ENCODE measurements at regions not wholly inside any gene's neighbourhood (a gene's known extent, or its start where the extent isn't known, plus 50 kb on each side); places are given as distances from the start of the nearest gene placed in this dataset.
A peak's percentile ranks its signal among the peaks of the same experiment; 100 is the strongest.

GRCh38 chr7:124330731-124331407 is 298.0 kb upstream of the TMEM229A start:
- no peaks in the 10 kb centered on the region for H3K27me3 Mint-ChIP-seq
- peaks cover 7% of the 10 kb centered on the region for H3K9me3 Mint-ChIP-seq
- no peak overlapping the region for H3K27ac Mint-ChIP-seq
- H3K36me3 Mint-ChIP-seq (ENCODE audit: low read depth) = no peaks in the 10 kb centered on the region
- no peaks in the 10 kb centered on the region for H3K4me1 Mint-ChIP-seq
- H3K4me3 Mint-ChIP-seq = no peak overlapping the region
- ATAC-seq = no peak
- DNase-seq = no peak

- H3K27me3 Mint-ChIP-seq = no peaks in the 10 kb centered on the region
- no peaks in the 10 kb centered on the region for H3K36me3 Mint-ChIP-seq (ENCODE audit: low read depth)
- no peaks in the 10 kb centered on the region for H3K4me1 Mint-ChIP-seq
- no peak for DNase-seq
- no peak overlapping the region for H3K27ac Mint-ChIP-seq
- H3K9me3 Mint-ChIP-seq = peaks cover 16% of the 10 kb centered on the region
- no peak overlapping the region for H3K4me3 Mint-ChIP-seq
- no peak for ATAC-seq
Measured at GRCh38 chr7:124328774-124329173, 295.9 kb upstream of the TMEM229A start.

GRCh38 chr7:124324262-124324661 is 291.4 kb upstream of the TMEM229A start:
- no peaks in the 10 kb centered on the region for H3K4me1 Mint-ChIP-seq
- ATAC-seq = no peak
- peaks cover 28% of the 10 kb centered on the region for H3K9me3 Mint-ChIP-seq

GRCh38 chr7:124323597-124323996 is 290.7 kb upstream of the TMEM229A start:
- DNase-seq (no peak), ATAC-seq (no peak)
- Mint-ChIP-seq H3K36me3 (ENCODE audit: low read depth) (no peaks in the 10 kb centered on the region), H3K27ac (no peak overlapping the region), H3K4me3 (no peak overlapping the region), H3K9me3 (peaks cover 28% of the 10 kb centered on the region), H3K27me3 (no peaks in the 10 kb centered on the region), H3K4me1 (no peaks in the 10 kb centered on the region)

More at GRCh38 chr7:124324262-124324661, 291.4 kb upstream of the TMEM229A start:
- Mint-ChIP-seq H3K27ac (no peak overlapping the region), H3K4me3 (no peak overlapping the region), H3K36me3 (ENCODE audit: low read depth) (no peaks in the 10 kb centered on the region), H3K27me3 (no peaks in the 10 kb centered on the region)
- no peak for DNase-seq

GRCh38 chr7:124322561-124322960 is 289.7 kb upstream of the TMEM229A start:
- H3K9me3 Mint-ChIP-seq = peaks cover 28% of the 10 kb centered on the region
- no peak for ATAC-seq
- no peaks in the 10 kb centered on the region for H3K27me3 Mint-ChIP-seq

GRCh38 chr7:124318721-124319450 is 286.0 kb upstream of the TMEM229A start:
- peaks cover 16% of the 10 kb centered on the region for H3K9me3 Mint-ChIP-seq
- H3K36me3 Mint-ChIP-seq (ENCODE audit: low read depth) = no peaks in the 10 kb centered on the region
- ATAC-seq = no peak
- H3K27me3 Mint-ChIP-seq = no peaks in the 10 kb centered on the region
- no peak overlapping the region for H3K4me3 Mint-ChIP-seq
- no peaks in the 10 kb centered on the region for H3K4me1 Mint-ChIP-seq
- H3K27ac Mint-ChIP-seq = no peak overlapping the region
- no peak for DNase-seq

More at GRCh38 chr7:124322561-124322960, 289.7 kb upstream of the TMEM229A start:
- no peak overlapping the region for H3K27ac Mint-ChIP-seq
- no peak for DNase-seq
- no peak overlapping the region for H3K4me3 Mint-ChIP-seq
- H3K36me3 Mint-ChIP-seq (ENCODE audit: low read depth) = no peaks in the 10 kb centered on the region
- H3K4me1 Mint-ChIP-seq = no peaks in the 10 kb centered on the region

- DNase-seq (no peak), ATAC-seq (no peak)
- Mint-ChIP-seq H3K4me1 (no peaks in the 10 kb centered on the region), H3K27me3 (no peaks in the 10 kb centered on the region), H3K4me3 (no peak overlapping the region), H3K27ac (no peak overlapping the region), H3K36me3 (ENCODE audit: low read depth) (no peaks in the 10 kb centered on the region), H3K9me3 (peaks cover 16% of the 10 kb centered on the region)
Measured at GRCh38 chr7:124310934-124311390, 278.1 kb upstream of the TMEM229A start.

- no peaks in the 10 kb centered on the region for H3K27me3 Mint-ChIP-seq
- no peaks in the 10 kb centered on the region for H3K4me1 Mint-ChIP-seq
- no peak overlapping the region for H3K27ac Mint-ChIP-seq
- H3K9me3 Mint-ChIP-seq = peaks cover 12% of the 10 kb centered on the region
- no peaks in the 10 kb centered on the region for H3K36me3 Mint-ChIP-seq (ENCODE audit: low read depth)
- ATAC-seq = no peak
- DNase-seq = no peak
- H3K4me3 Mint-ChIP-seq = no peak overlapping the region
Measured at GRCh38 chr7:124308384-124308783, 275.5 kb upstream of the TMEM229A start.

- H3K4me1 Mint-ChIP-seq = no peaks in the 10 kb centered on the region
- H3K4me3 Mint-ChIP-seq = no peak overlapping the region
- ATAC-seq (no peak), DNase-seq (no peak)
- no peaks in the 10 kb centered on the region for H3K27me3 Mint-ChIP-seq
- no peak overlapping the region for H3K27ac Mint-ChIP-seq
- H3K36me3 Mint-ChIP-seq (ENCODE audit: low read depth) = no peaks in the 10 kb centered on the region
- H3K9me3 Mint-ChIP-seq = peaks cover 41% of the 10 kb centered on the region
Measured at GRCh38 chr7:124295289-124295688, 262.4 kb upstream of the TMEM229A start.

GRCh38 chr7:124284937-124285336 is 252.1 kb upstream of the TMEM229A start:
- H3K4me1 Mint-ChIP-seq = no peaks in the 10 kb centered on the region
- H3K36me3 Mint-ChIP-seq (ENCODE audit: low read depth) = no peaks in the 10 kb centered on the region
- no peak for ATAC-seq
- H3K27ac Mint-ChIP-seq = no peak overlapping the region
- H3K9me3 Mint-ChIP-seq = peaks cover 11% of the 10 kb centered on the region
- no peak for DNase-seq
- no peaks in the 10 kb centered on the region for H3K27me3 Mint-ChIP-seq
- no peak overlapping the region for H3K4me3 Mint-ChIP-seq

- DNase-seq (peak; percentile 3), ATAC-seq (peak; percentile 33)
- Mint-ChIP-seq H3K27ac (no peak overlapping the region), H3K4me1 (no peaks in the 10 kb centered on the region), H3K4me3 (no peak overlapping the region), H3K9me3 (no peaks in the 10 kb centered on the region), H3K36me3 (ENCODE audit: low read depth) (no peaks in the 10 kb centered on the region), H3K27me3 (no peaks in the 10 kb centered on the region)
Measured at GRCh38 chr7:124276005-124276622, 243.2 kb upstream of the TMEM229A start.

- Mint-ChIP-seq H3K9me3 (no peaks in the 10 kb centered on the region), H3K27ac (no peak overlapping the region), H3K36me3 (ENCODE audit: low read depth) (no peaks in the 10 kb centered on the region), H3K27me3 (no peaks in the 10 kb centered on the region), H3K4me1 (no peaks in the 10 kb centered on the region), H3K4me3 (no peak overlapping the region)
- ATAC-seq (no peak), DNase-seq (no peak)
Measured at GRCh38 chr7:124275411-124275810, 242.5 kb upstream of the TMEM229A start.

- no peaks in the 10 kb centered on the region for H3K36me3 Mint-ChIP-seq (ENCODE audit: low read depth)
- no peak for DNase-seq
- no peaks in the 10 kb centered on the region for H3K27me3 Mint-ChIP-seq
- ATAC-seq = no peak
- H3K9me3 Mint-ChIP-seq = peaks cover 3% of the 10 kb centered on the region
- H3K27ac Mint-ChIP-seq = no peak overlapping the region
- H3K4me3 Mint-ChIP-seq = no peak overlapping the region
- no peaks in the 10 kb centered on the region for H3K4me1 Mint-ChIP-seq
Measured at GRCh38 chr7:124269774-124270173, 236.9 kb upstream of the TMEM229A start.

GRCh38 chr7:124267154-124267553 is 234.3 kb upstream of the TMEM229A start:
- no peaks in the 10 kb centered on the region for H3K27me3 Mint-ChIP-seq
- no peaks in the 10 kb centered on the region for H3K36me3 Mint-ChIP-seq (ENCODE audit: low read depth)
- H3K27ac Mint-ChIP-seq = no peak overlapping the region
- DNase-seq (no peak), ATAC-seq (no peak)
- H3K4me3 Mint-ChIP-seq = no peak overlapping the region
- peaks cover 3% of the 10 kb centered on the region for H3K9me3 Mint-ChIP-seq
- no peaks in the 10 kb centered on the region for H3K4me1 Mint-ChIP-seq
